A673 (cell line): ENCODE measurements at regions not wholly inside any gene's neighbourhood (a gene's known extent, or its start where the extent isn't known, plus 50 kb on each side); places are given as distances from the start of the nearest gene placed in this dataset.

Experiments
- EZH2 ChIP-seq: fragments of 200-600 bp; sonication (generic); IDR thresholded peaks from 2 replicates; pipeline ENCODE4 v1.6.1; 2017; ENCODE audit warnings: borderline replicate concordance, low read depth, mild to moderate bottlenecking, mixed read lengths, antibody characterized with exemption, low read length; ENCODE audit not compliant: poor library complexity, severe bottlenecking
- TF ChIP-seq, protein P1 (sequence below): fragments of 300-800, 200-600 bp; sonication (generic); conservative IDR thresholded peaks from 2 replicates; pipeline ENCODE4 v1.5.1; 2017; ENCODE audit warnings: low read depth, mild to moderate bottlenecking, antibody characterized with exemption, low read length, moderate library complexity, mixed read lengths

GRCh38 chr11:129729216-129729615 is 86.4 kb upstream of the TMEM45B start:
- TF ChIP-seq, protein P1, sequence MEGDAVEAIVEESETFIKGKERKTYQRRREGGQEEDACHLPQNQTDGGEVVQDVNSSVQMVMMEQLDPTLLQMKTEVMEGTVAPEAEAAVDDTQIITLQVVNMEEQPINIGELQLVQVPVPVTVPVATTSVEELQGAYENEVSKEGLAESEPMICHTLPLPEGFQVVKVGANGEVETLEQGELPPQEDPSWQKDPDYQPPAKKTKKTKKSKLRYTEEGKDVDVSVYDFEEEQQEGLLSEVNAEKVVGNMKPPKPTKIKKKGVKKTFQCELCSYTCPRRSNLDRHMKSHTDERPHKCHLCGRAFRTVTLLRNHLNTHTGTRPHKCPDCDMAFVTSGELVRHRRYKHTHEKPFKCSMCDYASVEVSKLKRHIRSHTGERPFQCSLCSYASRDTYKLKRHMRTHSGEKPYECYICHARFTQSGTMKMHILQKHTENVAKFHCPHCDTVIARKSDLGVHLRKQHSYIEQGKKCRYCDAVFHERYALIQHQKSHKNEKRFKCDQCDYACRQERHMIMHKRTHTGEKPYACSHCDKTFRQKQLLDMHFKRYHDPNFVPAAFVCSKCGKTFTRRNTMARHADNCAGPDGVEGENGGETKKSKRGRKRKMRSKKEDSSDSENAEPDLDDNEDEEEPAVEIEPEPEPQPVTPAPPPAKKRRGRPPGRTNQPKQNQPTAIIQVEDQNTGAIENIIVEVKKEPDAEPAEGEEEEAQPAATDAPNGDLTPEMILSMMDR: no peak
- no peak for TF ChIP-seq EZH2
